CD1c-positive myeloid dendritic cell (primary cell): ENCODE measurements at regions not wholly inside any gene's neighbourhood (a gene's known extent, or its start where the extent isn't known, plus 50 kb on each side); places are given as distances from the start of the nearest gene placed in this dataset.
"Not testable (repeated sequence)": the region's sequence is repeated elsewhere in the genome, so short reads cannot be mapped to it uniquely, and the experiment has no call there.

Source experiments
- DNase-seq: peaks from one replicate; pipeline ENCODE4 v3.0.0-alpha.2; 2016; ENCODE audit errors: extremely low spot score

DNA sequence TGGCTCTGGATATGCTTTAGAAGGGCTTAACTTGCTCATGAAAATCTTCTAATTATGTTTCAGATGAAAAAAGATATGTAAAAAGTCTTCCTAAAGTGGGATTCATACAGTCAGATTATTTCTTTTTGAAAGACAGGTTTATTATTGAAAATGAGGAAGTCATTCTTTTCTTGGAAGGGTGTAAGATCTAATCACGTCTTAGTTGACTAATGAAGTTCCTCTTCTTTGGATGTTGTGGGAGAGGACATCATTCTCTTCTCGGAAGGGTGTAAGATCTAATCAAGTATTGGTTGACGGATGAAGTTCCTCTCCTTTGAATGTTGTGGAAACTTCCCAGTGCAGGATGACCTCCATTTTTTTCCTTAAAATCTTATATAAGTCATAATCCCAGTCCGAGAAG is 74.9 kb downstream of the ALG10 start:
- peak; percentile 29 for DNase-seq

GRCh38 chr12:34105392-34105933 is 83.2 kb downstream of the ALG10 start:
- no peak for DNase-seq

DNA sequence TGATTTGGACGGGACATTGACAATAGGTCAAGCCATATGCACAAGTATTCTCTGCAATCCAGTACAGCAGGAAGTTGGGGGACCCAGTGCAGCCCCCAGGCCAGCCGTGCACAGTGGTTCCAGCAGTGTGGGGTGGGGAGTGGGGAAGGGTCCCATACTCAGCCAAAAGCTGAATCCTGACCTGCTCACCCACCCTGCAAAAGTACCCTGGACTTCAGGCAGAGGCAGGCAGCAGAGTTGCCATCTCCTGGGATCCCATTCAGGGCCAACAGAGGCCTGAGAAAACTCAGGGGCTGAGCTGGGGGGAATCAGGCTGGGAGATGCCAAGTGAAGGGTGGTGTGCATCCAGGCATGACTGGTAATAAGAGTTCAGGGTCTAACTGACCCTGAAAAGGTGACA is 83.9 kb downstream of the ALG10 start:
- no peak for DNase-seq

GRCh38 chr12:34107016-34107415 is 84.7 kb downstream of the ALG10 start:
- no peak for DNase-seq

GRCh38 chr12:34107781-34108404 is 85.6 kb downstream of the ALG10 start:
- no peak for DNase-seq

GRCh38 chr12:34108405-34108803 is 86.1 kb downstream of the ALG10 start:
- no peak for DNase-seq

- DNase-seq, result no peak
Observed at GRCh38 chr12:34108967-34109366, 86.7 kb downstream of the ALG10 start.

- DNase-seq, result no peak
Observed at GRCh38 chr12:34109390-34109789, 87.1 kb downstream of the ALG10 start.

DNA sequence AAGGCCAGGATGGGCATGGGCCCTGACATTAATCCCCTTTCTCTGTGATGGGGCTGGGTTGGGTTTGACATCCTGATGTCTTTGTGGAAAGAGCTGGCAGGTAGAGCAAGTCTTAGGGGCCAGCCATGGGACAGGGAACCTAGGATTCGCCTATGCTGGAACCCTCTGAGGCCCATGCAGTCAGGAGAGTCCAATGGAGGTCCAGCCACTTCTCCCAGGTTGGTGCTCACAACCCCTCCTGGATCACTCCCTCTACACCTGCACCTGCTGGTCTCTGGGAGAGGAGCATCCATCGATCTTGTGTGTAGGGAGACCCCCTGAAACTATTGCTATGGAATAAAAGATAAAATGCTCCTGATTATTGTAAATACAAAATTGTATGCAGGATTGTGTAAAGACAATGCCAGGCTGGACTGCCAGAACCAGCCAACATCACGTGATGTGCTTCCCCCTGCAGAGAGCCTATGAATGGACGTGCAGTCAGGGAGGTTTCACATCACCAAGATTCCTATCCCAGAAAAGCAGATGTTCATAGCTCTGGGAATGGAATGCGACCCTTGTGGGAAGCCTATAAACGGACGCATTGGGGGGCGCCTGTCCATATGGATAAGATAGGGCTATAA is 87.7 kb downstream of the ALG10 start:
- DNase-seq, result not testable (repeated sequence)

GRCh38 chr12:34119366-34119765 is 97.1 kb downstream of the ALG10 start:
- DNase-seq, result no peak

GRCh38 chr12:34121360-34121759 is 99.1 kb downstream of the ALG10 start:
- DNase-seq, result no peak

DNA sequence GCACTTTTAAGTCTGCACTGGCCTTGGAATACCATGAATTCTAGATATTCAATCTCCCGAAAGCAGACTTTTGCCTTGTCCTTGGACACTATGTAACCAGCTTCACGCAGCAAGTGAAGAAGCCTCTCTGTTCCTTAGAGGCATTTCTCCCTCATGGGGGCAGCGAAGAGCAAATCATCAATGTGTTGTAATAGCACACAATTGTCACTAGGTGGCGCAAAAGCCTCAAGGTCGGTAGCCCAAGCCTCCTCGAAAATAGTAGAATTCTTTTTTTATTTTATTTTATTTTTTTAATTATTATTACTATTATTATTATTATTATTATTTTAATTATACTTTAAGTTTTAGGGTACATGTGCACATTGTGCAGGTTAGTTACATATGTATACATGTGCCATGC is 100.8 kb downstream of the ALG10 start:
- DNase-seq, result peak; percentile 65

GRCh38 chr12:34124608-34125007 is 102.3 kb downstream of the ALG10 start:
- no peak for DNase-seq

DNA sequence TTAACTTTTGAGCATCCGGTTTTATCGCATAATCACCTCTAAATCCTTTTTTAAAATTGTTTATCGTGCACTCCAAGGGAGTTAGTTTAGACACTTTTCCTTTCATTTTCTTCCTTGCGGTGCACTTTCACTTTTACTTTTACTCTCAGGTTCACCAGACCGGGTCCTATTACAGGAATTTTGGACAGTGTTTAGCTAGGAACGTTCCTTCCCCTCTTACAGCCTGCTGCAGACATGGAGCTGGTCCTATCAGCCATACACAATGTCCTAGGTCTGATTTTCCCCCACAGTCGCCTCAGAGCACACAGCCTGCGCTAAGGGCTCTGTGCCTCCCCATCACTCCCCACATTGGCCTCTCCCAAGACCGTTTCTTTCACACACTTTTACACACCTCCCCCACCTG is 103.9 kb downstream of the ALG10 start:
- no peak for DNase-seq

GRCh38 chr12:34126805-34127204 is 104.5 kb downstream of the ALG10 start:
- no peak for DNase-seq

DNA sequence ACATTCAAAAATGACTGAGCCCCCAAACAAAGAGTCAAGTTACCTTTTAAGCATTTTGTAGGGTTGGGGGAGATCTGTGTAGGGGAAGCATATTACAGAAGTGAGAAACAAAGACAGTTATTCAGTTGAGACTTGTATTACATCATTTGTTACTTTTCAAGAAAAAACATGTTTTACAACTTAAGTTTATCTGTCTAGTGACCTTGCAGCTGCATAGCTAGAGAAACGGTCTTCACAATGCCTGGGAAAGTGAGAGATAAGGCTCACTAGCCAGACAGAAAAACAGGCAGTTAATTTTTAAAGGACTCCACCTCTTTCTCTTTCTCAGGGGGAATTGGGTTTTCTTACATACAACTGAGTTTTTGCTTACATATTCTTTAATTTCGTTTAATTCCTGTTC is 105.1 kb downstream of the ALG10 start:
- DNase-seq, result not testable (repeated sequence)

DNA sequence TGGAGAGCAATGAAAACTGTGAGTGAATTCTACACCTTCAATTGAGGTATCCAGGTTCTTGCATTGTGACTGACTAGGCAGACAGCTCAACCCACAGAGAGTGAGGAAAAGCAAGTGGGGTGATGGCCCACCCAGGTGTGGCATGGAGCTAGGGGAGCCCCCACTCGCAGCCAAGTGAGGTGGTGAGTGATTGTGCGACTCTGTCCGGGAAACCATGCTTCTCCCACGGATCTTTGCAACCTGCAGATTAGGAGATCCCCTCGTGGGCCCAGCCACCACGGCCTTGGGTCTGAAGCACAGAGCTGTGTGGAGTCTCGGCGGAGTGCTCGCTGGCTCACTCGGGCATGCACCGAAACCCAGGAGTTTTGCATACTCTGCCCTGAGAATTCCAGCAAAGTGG is 120.1 kb downstream of the ALG10 start:
- no peak for DNase-seq

- DNase-seq, result no peak
Observed at GRCh38 chr12:34151019-34151418, 128.7 kb downstream of the ALG10 start.

- no peak for DNase-seq
Observed at GRCh38 chr12:34163443-34163842, 141.1 kb downstream of the ALG10 start.

GRCh38 chr12:34166427-34167060 is 144.2 kb downstream of the ALG10 start:
- DNase-seq, result no peak

- not testable (repeated sequence) for DNase-seq
Observed at GRCh38 chr12:34168507-34168906, 146.2 kb downstream of the ALG10 start.

DNA sequence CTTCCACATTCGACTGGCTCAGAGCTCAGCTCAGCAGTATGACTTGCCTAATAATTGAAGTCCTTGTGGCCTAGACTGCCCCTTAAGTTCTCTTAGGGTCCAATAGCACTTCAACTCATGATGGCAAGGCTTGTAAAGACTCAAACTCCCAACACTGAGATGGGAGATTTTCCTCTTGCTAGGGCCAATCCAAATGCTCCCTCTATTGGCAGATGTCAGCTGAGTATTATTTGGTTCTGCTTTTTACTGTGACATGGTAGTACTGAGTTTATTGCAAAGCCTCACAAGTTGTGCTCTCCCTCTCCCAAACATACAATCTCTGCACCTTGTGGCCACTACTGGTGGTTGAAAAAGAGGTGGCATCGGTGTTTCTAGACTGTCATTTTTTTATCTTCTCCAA is 164.2 kb downstream of the ALG10 start:
- no peak for DNase-seq

DNA sequence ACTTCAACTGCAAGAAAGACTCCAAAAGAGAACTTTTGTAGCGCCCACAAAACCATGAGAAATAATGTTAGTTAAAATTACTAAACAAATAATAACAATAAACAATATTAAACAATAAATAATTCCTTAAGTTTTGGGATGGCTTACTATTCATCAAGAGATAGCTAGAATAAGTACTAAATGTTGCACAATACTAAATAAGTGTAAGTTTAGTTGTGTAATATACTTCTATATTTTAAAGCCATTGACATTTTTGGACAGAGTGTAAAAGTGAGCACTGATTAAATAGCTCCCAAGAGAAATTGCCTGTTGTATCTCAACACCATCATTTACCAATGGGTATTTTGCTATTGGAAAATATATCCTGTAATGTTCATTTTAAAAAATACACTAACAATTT is 166.7 kb downstream of the ALG10 start:
- no peak for DNase-seq
